IMR-90 (cell line): ENCODE measurements at regions not wholly inside any gene's neighbourhood (a gene's known extent, or its start where the extent isn't known, plus 50 kb on each side); places are given as distances from the start of the nearest gene placed in this dataset.

ENCODE experiments used
- ATAC-seq: fragments of 200-7000 bp; cut with Tn5 transposase; 2 replicates; pipeline ENCODE4 v1.9.1; 2020; ENCODE audit warnings: low read depth, mild to moderate bottlenecking, moderate library complexity
- BruUV-seq: library from RNA; stranded (reverse); fragments of 400-500 nt; replicated peaks from 2 replicates; lab custom pipeline; 2021; lab: Mats Ljungman, UMichigan
- CTCF ChIA-PET: fragments of 300-600 bp; formaldehyde crosslinking; extraction: SDS; loops from one replicate; lab custom pipeline; 2021; ENCODE audit warnings: antibody characterized with exemption; lab: Yijun Ruan, JAX
- POLR2A ChIA-PET: fragments of 300-600 bp; sonication (Branson Sonifier 250); formaldehyde crosslinking; loops from one replicate; lab custom pipeline; 2022; ENCODE audit warnings: antibody characterized with exemption; ENCODE audit not compliant: unreplicated experiment; lab: Charles Lee
- DNase-seq: peaks from one replicate; pipeline ENCODE4 v3.0.0; 2013
- H2AFZ ChIP-seq: replicated peaks from 2 replicates; pipeline ENCODE3; 2013; ENCODE audit warnings: low read length, mild to moderate bottlenecking; ENCODE audit not compliant: poor library complexity
- H2AK5ac ChIP-seq: 2 replicates; pipeline ENCODE4 v1.6.1; 2013; ENCODE audit warnings: low read depth, low read length, inconsistent platforms
- H2AK9ac ChIP-seq: replicated peaks from 2 replicates; pipeline ENCODE3; 2013; ENCODE audit warnings: mild to moderate bottlenecking, low read depth, low read length, moderate library complexity; ENCODE audit not compliant: poor library complexity
- H2BK120ac ChIP-seq: 2 replicates; pipeline ENCODE4 v1.6.1; 2013; ENCODE audit warnings: low read depth, low read length, inconsistent platforms
- H2BK15ac ChIP-seq: 3 replicates; pipeline ENCODE4 v1.6.1; 2013; ENCODE audit warnings: low read depth, low read length, inconsistent platforms
- H2BK20ac ChIP-seq: 2 replicates; pipeline ENCODE4 v1.6.1; 2013; ENCODE audit warnings: low read depth, mild to moderate bottlenecking, inconsistent platforms, low read length, moderate library complexity
- H2BK5ac ChIP-seq: 2 replicates; pipeline ENCODE4 v1.6.1; 2013; ENCODE audit warnings: mild to moderate bottlenecking, low read depth, low read length, inconsistent platforms; ENCODE audit not compliant: poor library complexity, severe bottlenecking
- H3K14ac ChIP-seq: replicated peaks from 2 replicates; pipeline ENCODE4 v1.6.1; 2013; ENCODE audit warnings: low read depth, low read length, inconsistent platforms
- H3K18ac ChIP-seq: 2 replicates; pipeline ENCODE4 v1.6.1; 2013; ENCODE audit warnings: low read depth, low read length, control low read depth
- H3K23ac ChIP-seq: 2 replicates; pipeline ENCODE4 v1.6.1; 2013; ENCODE audit warnings: low read depth, low read length, inconsistent platforms
- H3K27ac ChIP-seq: 2 replicates; pipeline ENCODE4 v1.5.1; 2013; ENCODE audit warnings: mild to moderate bottlenecking, control low read depth, low read length; ENCODE audit not compliant: insufficient read depth
- H3K27me3 ChIP-seq: 2 replicates; pipeline ENCODE4 v1.6.1; 2013; ENCODE audit warnings: low read length; ENCODE audit not compliant: control insufficient read depth, insufficient read depth
- H3K36me3 ChIP-seq: 2 replicates; pipeline ENCODE4 v1.6.1; 2013; ENCODE audit warnings: low read length, mixed read lengths; ENCODE audit not compliant: control insufficient read depth, insufficient read depth
- H3K4ac ChIP-seq: 2 replicates; pipeline ENCODE4 v1.6.1; 2013; ENCODE audit warnings: low read depth, low read length, inconsistent platforms
- H3K4me1 ChIP-seq: 2 replicates; pipeline ENCODE4 v1.6.1; 2013; ENCODE audit warnings: low read length, mixed read lengths; ENCODE audit not compliant: control insufficient read depth, insufficient read depth
- H3K4me2 ChIP-seq: 2 replicates; pipeline ENCODE4 v1.6.1; 2013; ENCODE audit warnings: low read depth, mild to moderate bottlenecking, control low read depth, low read length, moderate library complexity
- H3K4me3 ChIP-seq: 2 replicates; pipeline ENCODE4 v1.5.1; 2013; ENCODE audit warnings: low read depth, mild to moderate bottlenecking, control low read depth, low read length, moderate library complexity; ENCODE audit not compliant: insufficient read depth
- H3K56ac ChIP-seq: 2 replicates; pipeline ENCODE4 v1.6.1; 2013; ENCODE audit warnings: low read length, inconsistent platforms; ENCODE audit not compliant: insufficient read depth; ENCODE audit errors: extremely low read depth
- H3K79me1 ChIP-seq, 2 experiments: 2 replicates each; pipeline ENCODE4 v1.6.1; 2013; ENCODE audit warnings: low read length in 2 of 2, inconsistent platforms in 1 of 2, low read depth in 1 of 2
- H3K9ac ChIP-seq: 2 replicates; pipeline ENCODE4 v1.6.1; 2013; ENCODE audit warnings: low read depth, low read length, control low read depth
- H3K9me1 ChIP-seq: 2 replicates; pipeline ENCODE4 v1.6.1; 2013; ENCODE audit warnings: low read length, inconsistent platforms; ENCODE audit not compliant: insufficient read depth
- H3K9me3 ChIP-seq: 2 replicates; pipeline ENCODE4 v1.6.1; 2013; ENCODE audit warnings: low read length; ENCODE audit not compliant: control insufficient read depth, insufficient read depth
- H4K20me1 ChIP-seq: 2 replicates; pipeline ENCODE4 v1.6.1; 2013; ENCODE audit warnings: low read length, inconsistent platforms; ENCODE audit not compliant: insufficient read depth
- H4K5ac ChIP-seq: 2 replicates; pipeline ENCODE4 v1.6.1; 2013; ENCODE audit warnings: mild to moderate bottlenecking, low read depth, low read length, control low read depth
- H4K8ac ChIP-seq, 2 experiments: 2 replicates each; pipeline ENCODE4 v1.6.1; 2013; ENCODE audit warnings: low read depth in 2 of 2, low read length in 2 of 2, control low read depth in 1 of 2, inconsistent platforms in 1 of 2
- H4K91ac ChIP-seq: 2 replicates; pipeline ENCODE4 v1.6.1; 2013; ENCODE audit warnings: low read depth, low read length, inconsistent platforms; ENCODE audit not compliant: insufficient read depth
- CEBPB ChIP-seq: IDR thresholded peaks from 2 replicates; pipeline ENCODE4 v1.6.1; 2012; ENCODE audit warnings: low read depth, low read length, improper control_type of control experiment
- FOS ChIP-seq: fragments of 150-350 bp; IDR thresholded peaks from 2 replicates; pipeline ENCODE4 v1.6.1; 2016; ENCODE audit warnings: low read depth, low read length
- MAFK ChIP-seq: IDR thresholded peaks from 2 replicates; pipeline ENCODE4 v1.6.1; 2012; ENCODE audit warnings: low read depth, low read length, improper control_type of control experiment
- RCOR1 ChIP-seq: IDR thresholded peaks from 2 replicates; pipeline ENCODE4 v1.6.1; 2012; ENCODE audit warnings: mild to moderate bottlenecking, low read length, improper control_type of control experiment; ENCODE audit not compliant: insufficient replicate concordance
- RFX5 ChIP-seq: IDR thresholded peaks from 2 replicates; pipeline ENCODE4 v1.8.0; 2012; ENCODE audit warnings: low read depth, mild to moderate bottlenecking, low read length, moderate library complexity
- WGBS, 2 experiments: methylation state at CpG; one replicate each; pipeline versions ENCODE4 v1.1.5 to v1.1.7; 2013; ENCODE audit warnings: missing lambda C conversion rate in 2 of 2; ENCODE audit not compliant: insufficient read length in 1 of 2; ENCODE audit errors: extremely low coverage in 2 of 2; 5-methylcytosine and 5-hydroxymethylcytosine counted together
- dilution Hi-C: fragments of 300-500 bp; cut with HindIII; formaldehyde crosslinking; loops from one replicate; pipeline ENCODE4 v1.14.3; 2018; ENCODE audit warnings: low sequenced_read_pairs; ENCODE audit not compliant: unreplicated experiment
- in situ Hi-C: fragments of 300-500 bp; cut with MboI; formaldehyde crosslinking; loops from 3 replicates; pipeline ENCODE4 v1.14.3; 2019; ENCODE audit warnings: low sequenced_read_pairs, inconsistent platforms, mixed read lengths
- intact Hi-C: fragments of 100-400 bp; cut with micrococcal nuclease; formaldehyde crosslinking; loops from 2 replicates; pipeline ENCODE4 v1.10.0; 2022
- TF ChIP-seq, protein P1 (sequence below): fragments of 150-350 bp; IDR thresholded peaks from 2 replicates; pipeline ENCODE4 v1.6.1; 2016; ENCODE audit warnings: low read depth, mild to moderate bottlenecking, low read length, moderate library complexity, borderline replicate concordance

GRCh38 chr5:8396246-8396645, 527.3 kb downstream of the MTRR start:
- no peak overlapping the region for H3K4me3 ChIP-seq
- no peaks in the 10 kb centered on the region for H4K20me1 ChIP-seq
- H3K18ac ChIP-seq, result no peak overlapping the region
- TF ChIP-seq MAFK, result no peak
- no peak for TF ChIP-seq RCOR1
- TF ChIP-seq RFX5, result no peak
- TF ChIP-seq CEBPB, result no peak
- TF ChIP-seq, protein P1, sequence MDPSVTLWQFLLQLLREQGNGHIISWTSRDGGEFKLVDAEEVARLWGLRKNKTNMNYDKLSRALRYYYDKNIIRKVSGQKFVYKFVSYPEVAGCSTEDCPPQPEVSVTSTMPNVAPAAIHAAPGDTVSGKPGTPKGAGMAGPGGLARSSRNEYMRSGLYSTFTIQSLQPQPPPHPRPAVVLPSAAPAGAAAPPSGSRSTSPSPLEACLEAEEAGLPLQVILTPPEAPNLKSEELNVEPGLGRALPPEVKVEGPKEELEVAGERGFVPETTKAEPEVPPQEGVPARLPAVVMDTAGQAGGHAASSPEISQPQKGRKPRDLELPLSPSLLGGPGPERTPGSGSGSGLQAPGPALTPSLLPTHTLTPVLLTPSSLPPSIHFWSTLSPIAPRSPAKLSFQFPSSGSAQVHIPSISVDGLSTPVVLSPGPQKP, result no peak
- no peak for TF ChIP-seq FOS
- H4K5ac ChIP-seq, result no peak overlapping the region
- no peak overlapping the region for H4K91ac ChIP-seq
- no peak overlapping the region for H4K8ac ChIP-seq
- H2BK5ac ChIP-seq, result no peak overlapping the region
- H3K9me3 ChIP-seq, result no peaks in the 10 kb centered on the region
- dilution Hi-C loops, result no loop called here
- H3K27me3 ChIP-seq, result no peaks in the 10 kb centered on the region; the same call in 1 of the 2 replicates
- intact Hi-C loops, result no loop called here
- no peaks in the 10 kb centered on the region for H3K36me3 ChIP-seq
- no peak overlapping the region for H2BK15ac ChIP-seq
- ATAC-seq, result no peak
- H3K4me1 ChIP-seq, result no peaks in the 10 kb centered on the region
- DNase-seq, result no peak
- no peaks in the 10 kb centered on the region for H3K79me1 ChIP-seq
- in situ Hi-C loops, result no loop called here
- BruUV-seq, result no TSS peak
- no peak overlapping the region for H3K27ac ChIP-seq
- no peak overlapping the region for H2AFZ ChIP-seq
- no peak overlapping the region for H2AK5ac ChIP-seq
- H3K9ac ChIP-seq, result no peak overlapping the region
- H2AK9ac ChIP-seq, result no peak overlapping the region
- 0 out of 2 replicates have a peak, but pooled peaks cover 2% of the 10 kb centered on the region for H3K9me1 ChIP-seq
- H3K23ac ChIP-seq, result no peak overlapping the region
- ChIA-PET CTCF (no interaction called here), POLR2A (no interaction called here)
- no peak overlapping the region for H2BK120ac ChIP-seq
- no peak overlapping the region for H2BK20ac ChIP-seq
- H3K14ac ChIP-seq, result no peak overlapping the region
- no peak overlapping the region for H3K4me2 ChIP-seq
- H3K56ac ChIP-seq, result no peak overlapping the region
- H3K4ac ChIP-seq, result no peak overlapping the region
- WGBS, 2 experiments, result no CpG with 5 or more reads among the region's 1 CpG
